ENCODE measurements at regions not wholly inside any gene's neighbourhood (a gene's known extent, or its start where the extent isn't known, plus 50 kb on each side); places are given as distances from the start of the nearest gene placed in this dataset.

GRCh38 chr1:239804266-239804665, 287.4 kb upstream of the FMN2 start:
- DNase-seq, result no peak

GRCh38 chr1:239805042-239805441, 286.6 kb upstream of the FMN2 start:
- DNase-seq, result no peak

GRCh38 chr1:239805851-239806772, 285.6 kb upstream of the FMN2 start:
- DNase-seq, result no peak

- DNase-seq, result no peak
Measured at GRCh38 chr1:239806897-239807296, 284.8 kb upstream of the FMN2 start.

GRCh38 chr1:239807361-239807760, 284.3 kb upstream of the FMN2 start:
- no peak for DNase-seq

GRCh38 chr1:239810061-239810481, 281.6 kb upstream of the FMN2 start:
- no peak for DNase-seq

GRCh38 chr1:239811211-239811885, 280.3 kb upstream of the FMN2 start:
- peak in 1 of 2 experiments; percentile 11 for DNase-seq

GRCh38 chr1:239812580-239812979, 279.1 kb upstream of the FMN2 start:
- no peak for DNase-seq

GRCh38 chr1:239814306-239814881, 277.3 kb upstream of the FMN2 start:
- no peak for DNase-seq

- no peak for DNase-seq
Measured at GRCh38 chr1:239815074-239815473, 276.6 kb upstream of the FMN2 start.

- no peak for DNase-seq
Measured at GRCh38 chr1:239816081-239816782, 275.5 kb upstream of the FMN2 start.

GRCh38 chr1:239817276-239817675, 274.4 kb upstream of the FMN2 start:
- no peak for DNase-seq

GRCh38 chr1:239817801-239818200, 273.9 kb upstream of the FMN2 start:
- DNase-seq, result no peak

- no peak for DNase-seq
Measured at GRCh38 chr1:239819096-239819495, 272.6 kb upstream of the FMN2 start.

- no peak for DNase-seq
Measured at GRCh38 chr1:239819756-239820250, 271.9 kb upstream of the FMN2 start.

GRCh38 chr1:239823852-239824251, 267.8 kb upstream of the FMN2 start:
- no peak for DNase-seq

- DNase-seq, result no peak
Measured at GRCh38 chr1:239826211-239826610, 265.5 kb upstream of the FMN2 start.

- no peak for DNase-seq
Measured at GRCh38 chr1:239826736-239827135, 264.9 kb upstream of the FMN2 start.

GRCh38 chr1:239829535-239829934, 262.1 kb upstream of the FMN2 start:
- DNase-seq, result no peak

- DNase-seq, result no peak
Measured at GRCh38 chr1:239831577-239832355, 259.9 kb upstream of the FMN2 start.

- DNase-seq, result no peak
Measured at GRCh38 chr1:239833723-239834122, 258.0 kb upstream of the FMN2 start.

GRCh38 chr1:239835946-239836440, 255.7 kb upstream of the FMN2 start:
- no peak for DNase-seq
